ENCODE measurements at regions not wholly inside any gene's neighbourhood (a gene's known extent, or its start where the extent isn't known, plus 50 kb on each side); places are given as distances from the start of the nearest gene placed in this dataset.
"Not testable (repeated sequence)": the region's sequence is repeated elsewhere in the genome, so short reads cannot be mapped to it uniquely, and the experiment has no call there.

GRCh38 chrX:65451663-65452062, 82.9 kb downstream of the LAS1L start:
- peak in 1 of 4 experiments; percentile 3 for DNase-seq (ENCODE audit: low read depth in 4 of 4, low spot score in 1 of 4)

DNA sequence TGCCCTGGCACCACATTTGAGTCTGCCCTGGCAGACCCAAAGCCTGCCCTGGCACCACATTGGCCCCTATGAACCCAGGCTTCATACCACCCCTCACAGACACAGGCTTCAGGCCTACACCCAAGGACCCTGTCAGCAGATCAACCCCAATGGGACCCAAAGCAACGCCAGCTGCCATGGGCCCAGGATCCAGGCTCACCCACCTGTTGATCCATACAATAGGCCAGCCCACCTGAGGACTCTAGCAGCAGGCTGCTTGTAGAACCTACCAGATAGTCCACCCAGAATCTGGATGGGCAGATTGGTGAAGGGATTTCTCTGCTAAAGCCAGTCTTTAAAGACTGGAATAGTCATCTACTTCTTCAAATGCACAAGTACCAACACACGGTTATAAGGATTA, 114.4 kb downstream of the LAS1L start:
- no peak for DNase-seq (ENCODE audit: low read depth in 4 of 4, low spot score in 1 of 4)

- DNase-seq (ENCODE audit: low read depth in 4 of 4, low spot score in 1 of 4): not testable (repeated sequence)
Observed at GRCh38 chrX:65407662-65408061, 126.9 kb downstream of the LAS1L start.

DNA sequence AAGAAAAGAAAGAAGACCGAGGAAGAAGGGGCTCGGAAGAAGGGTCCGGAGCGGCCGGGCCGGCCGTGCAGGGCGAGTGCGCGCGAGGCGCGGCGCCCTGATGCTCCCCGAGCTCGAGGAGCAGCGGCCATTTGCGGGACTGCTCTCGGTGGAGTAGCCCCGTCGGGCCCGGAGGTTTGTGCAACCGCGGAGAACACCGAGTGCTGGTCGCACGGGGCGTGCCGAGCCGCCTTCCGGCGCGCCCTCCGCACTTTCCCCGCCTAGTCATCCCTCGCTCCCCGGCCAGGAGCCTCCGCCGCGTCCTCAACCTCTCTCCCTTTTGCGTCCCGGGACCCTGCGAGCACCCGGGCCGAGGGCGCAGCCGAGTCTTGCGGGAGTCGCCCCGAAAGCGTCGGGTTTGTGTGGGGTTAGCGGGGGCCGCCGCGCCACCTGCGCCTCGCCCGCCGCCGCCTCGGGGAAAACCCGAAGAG, 127.4 kb downstream of the LAS1L start:
- no peak for DNase-seq (ENCODE audit: low read depth in 4 of 4, low spot score in 1 of 4)

- peak in 1 of 4 experiments; percentile 4 for DNase-seq (ENCODE audit: low read depth in 4 of 4, low spot score in 1 of 4)
Observed at GRCh38 chrX:65406532-65406931, 128.1 kb downstream of the LAS1L start.

DNA sequence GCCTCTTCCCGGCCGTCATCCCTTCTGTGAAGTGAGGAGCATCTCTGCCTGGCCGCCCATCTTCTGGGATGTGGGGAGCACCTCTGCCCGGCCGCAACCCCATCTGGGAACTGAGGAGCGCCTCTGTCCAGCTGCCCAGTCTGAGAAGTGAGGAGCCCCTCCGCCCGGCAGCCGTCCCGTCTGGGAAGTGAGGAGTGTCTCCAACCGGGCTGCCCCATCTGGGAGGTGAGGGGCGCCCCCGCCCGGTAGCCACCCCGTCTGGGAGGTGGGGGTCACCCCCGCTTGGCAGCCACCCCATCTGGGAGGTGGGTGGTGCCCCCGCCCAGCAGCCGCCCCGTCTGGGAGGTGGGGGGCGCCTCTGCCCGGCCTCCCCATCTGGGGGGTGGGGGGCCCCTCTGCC, 142.3 kb downstream of the LAS1L start:
- no peak for DNase-seq (ENCODE audit: low read depth in 4 of 4, low spot score in 1 of 4)

- not testable (repeated sequence) for DNase-seq (ENCODE audit: low read depth in 4 of 4, low spot score in 1 of 4)
Observed at GRCh38 chrX:65389120-65389519, 145.5 kb downstream of the LAS1L start.

Measured in stimulated activated CD4-positive, alpha-beta T cell treated with anti-CD3 and anti-CD28 coated beads, Interleukin-1b, Interleukin-23, amount 100 ng/mL, for 24 hours (primary cell).